ENCODE measurements at regions not wholly inside any gene's neighbourhood (a gene's known extent, or its start where the extent isn't known, plus 50 kb on each side); places are given as distances from the start of the nearest gene placed in this dataset.

DNA sequence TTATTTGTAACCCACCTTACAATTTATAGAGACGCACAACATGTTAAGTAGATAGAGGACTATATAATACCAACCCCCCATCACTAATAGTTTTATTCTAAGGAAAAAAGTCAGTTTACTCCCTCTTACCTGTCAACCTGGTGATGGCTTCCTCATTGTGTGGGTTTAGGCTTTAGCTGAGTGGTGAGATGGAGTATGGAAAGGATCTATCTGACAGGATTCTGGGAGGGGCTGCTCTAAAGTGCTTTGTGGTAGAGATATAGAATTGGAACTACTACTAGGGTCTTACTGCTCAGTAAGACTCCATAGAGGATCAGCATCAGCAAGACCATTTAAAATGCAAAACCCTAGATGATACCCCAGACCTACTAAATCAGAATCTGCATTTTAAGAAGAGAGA, 82.1 kb upstream of the IFNE start:
- H3K4me3 ChIP-seq = no peak overlapping the region
- TF ChIP-seq, protein P1, sequence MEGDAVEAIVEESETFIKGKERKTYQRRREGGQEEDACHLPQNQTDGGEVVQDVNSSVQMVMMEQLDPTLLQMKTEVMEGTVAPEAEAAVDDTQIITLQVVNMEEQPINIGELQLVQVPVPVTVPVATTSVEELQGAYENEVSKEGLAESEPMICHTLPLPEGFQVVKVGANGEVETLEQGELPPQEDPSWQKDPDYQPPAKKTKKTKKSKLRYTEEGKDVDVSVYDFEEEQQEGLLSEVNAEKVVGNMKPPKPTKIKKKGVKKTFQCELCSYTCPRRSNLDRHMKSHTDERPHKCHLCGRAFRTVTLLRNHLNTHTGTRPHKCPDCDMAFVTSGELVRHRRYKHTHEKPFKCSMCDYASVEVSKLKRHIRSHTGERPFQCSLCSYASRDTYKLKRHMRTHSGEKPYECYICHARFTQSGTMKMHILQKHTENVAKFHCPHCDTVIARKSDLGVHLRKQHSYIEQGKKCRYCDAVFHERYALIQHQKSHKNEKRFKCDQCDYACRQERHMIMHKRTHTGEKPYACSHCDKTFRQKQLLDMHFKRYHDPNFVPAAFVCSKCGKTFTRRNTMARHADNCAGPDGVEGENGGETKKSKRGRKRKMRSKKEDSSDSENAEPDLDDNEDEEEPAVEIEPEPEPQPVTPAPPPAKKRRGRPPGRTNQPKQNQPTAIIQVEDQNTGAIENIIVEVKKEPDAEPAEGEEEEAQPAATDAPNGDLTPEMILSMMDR (IDR thresholded peaks at IDR 0.05; ENCODE audit: borderline replicate concordance) = no peak
- no peaks in the 10 kb centered on the region for H3K36me3 ChIP-seq
- H3K27me3 ChIP-seq (ENCODE audit: low read depth) = peaks cover 96% of the 10 kb centered on the region
- no peak overlapping the region for H3K27ac ChIP-seq (replicated peaks)
- intact Hi-C loops (cut with micrococcal nuclease) = no loop called here
- H3K4me1 ChIP-seq = peaks cover 10% of the 10 kb centered on the region
- no peak for DNase-seq
- no peaks in the 10 kb centered on the region for H3K9me3 ChIP-seq (replicated peaks)

DNA sequence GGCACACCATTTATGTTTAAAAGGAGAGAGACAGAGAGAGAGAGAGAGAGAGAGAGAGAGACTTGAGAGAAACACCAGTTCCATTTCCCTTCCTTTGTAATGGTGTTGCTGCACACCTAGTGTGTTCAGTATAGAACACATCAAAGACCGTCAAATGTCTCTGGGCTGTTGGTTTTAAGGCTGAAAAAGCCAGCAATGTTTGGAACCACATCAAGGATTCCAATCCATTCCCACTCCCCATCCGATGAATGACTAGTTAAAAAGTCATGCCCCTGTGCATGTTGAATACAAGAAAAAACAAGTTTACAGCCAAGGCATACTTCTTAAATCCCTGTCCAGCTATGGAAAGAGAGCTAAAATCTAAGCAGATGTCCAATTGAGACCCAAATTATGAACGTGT, 83.0 kb upstream of the IFNE start:
- TF ChIP-seq, protein P1 (IDR thresholded peaks at IDR 0.05; ENCODE audit: borderline replicate concordance) = no peak
- Histone ChIP-seq H3K4me3 (no peak overlapping the region), H3K9me3 (replicated peaks) (no peaks in the 10 kb centered on the region), H3K4me1 (peaks cover under 1% of the 10 kb centered on the region), H3K36me3 (no peaks in the 10 kb centered on the region), H3K27me3 (ENCODE audit: low read depth) (peaks cover 93% of the 10 kb centered on the region), H3K27ac (replicated peaks) (no peak overlapping the region)
- no peak for DNase-seq
- intact Hi-C loops (cut with micrococcal nuclease) = no loop called here

DNA sequence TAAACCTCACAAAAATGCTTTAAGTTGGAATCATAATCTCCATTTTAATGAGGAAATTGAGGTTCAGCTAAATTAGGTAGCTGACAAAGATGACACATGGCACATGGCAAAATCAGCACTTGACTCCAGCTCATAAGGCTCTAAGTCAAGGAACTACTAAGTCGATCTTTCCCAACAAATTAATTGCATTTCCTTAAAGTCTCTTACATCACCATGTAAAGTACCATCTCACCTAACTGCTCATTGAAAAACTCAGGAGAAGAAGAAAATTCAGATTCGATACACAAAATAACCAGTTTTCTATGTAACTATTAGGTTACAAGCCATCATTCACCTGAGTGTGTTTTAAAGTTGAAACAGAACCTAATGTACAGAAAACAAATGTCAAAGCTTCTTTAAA, 85.8 kb upstream of the IFNE start:
- no peaks in the 10 kb centered on the region for H3K4me1 ChIP-seq
- no peaks in the 10 kb centered on the region for H3K36me3 ChIP-seq
- intact Hi-C loops (cut with micrococcal nuclease) = no loop called here
- TF ChIP-seq, protein P1 (IDR thresholded peaks at IDR 0.05; ENCODE audit: borderline replicate concordance) = no peak
- no peak for DNase-seq
- no peak overlapping the region for H3K27ac ChIP-seq (replicated peaks)
- no peaks in the 10 kb centered on the region for H3K9me3 ChIP-seq (replicated peaks)
- H3K4me3 ChIP-seq = no peak overlapping the region
- peaks cover 82% of the 10 kb centered on the region for H3K27me3 ChIP-seq (ENCODE audit: low read depth)

DNA sequence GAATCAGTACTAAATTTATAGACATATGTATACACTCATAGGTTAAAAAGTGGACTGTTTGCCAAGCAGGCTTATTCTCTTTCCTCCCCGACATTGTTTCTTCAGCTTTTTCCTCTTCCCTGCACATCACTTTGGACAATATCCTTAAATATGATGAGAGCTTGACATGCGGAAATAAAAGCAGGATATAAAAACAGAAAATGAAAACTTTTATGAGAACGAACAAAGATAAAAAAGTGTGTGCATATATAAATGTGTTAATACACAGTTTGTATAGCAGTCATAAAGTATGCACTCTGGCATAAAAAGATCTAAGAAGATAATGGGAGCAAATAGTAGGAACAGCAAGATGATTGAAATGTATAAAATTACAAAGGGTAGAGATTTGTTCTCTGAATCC, 86.4 kb upstream of the IFNE start:
- H3K4me3 ChIP-seq = no peak overlapping the region
- no peaks in the 10 kb centered on the region for H3K9me3 ChIP-seq (replicated peaks)
- intact Hi-C loops (cut with micrococcal nuclease) = no loop called here
- H3K4me1 ChIP-seq = no peaks in the 10 kb centered on the region
- H3K36me3 ChIP-seq = no peaks in the 10 kb centered on the region
- peaks cover 77% of the 10 kb centered on the region for H3K27me3 ChIP-seq (ENCODE audit: low read depth)
- DNase-seq = no peak
- TF ChIP-seq, protein P1 (IDR thresholded peaks at IDR 0.05; ENCODE audit: borderline replicate concordance) = no peak
- no peak overlapping the region for H3K27ac ChIP-seq (replicated peaks)

DNA sequence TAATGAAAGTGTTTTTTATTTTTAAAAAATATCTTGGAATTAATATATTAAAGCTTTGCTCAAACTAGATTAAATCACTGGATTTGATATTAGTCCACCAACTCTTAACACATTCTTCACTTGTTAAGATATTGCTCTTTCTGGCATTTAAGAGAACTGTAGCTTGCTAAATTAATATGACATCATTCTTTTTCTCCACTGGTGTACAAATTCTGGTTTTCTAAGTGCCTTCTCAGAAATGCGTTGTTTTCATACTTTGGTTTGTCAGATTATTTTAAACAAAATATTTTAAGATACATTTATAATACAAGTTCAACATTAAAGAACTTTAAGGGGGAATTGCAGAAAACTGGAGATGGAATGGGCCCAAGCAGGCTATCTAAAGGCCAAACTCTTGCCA, 87.6 kb upstream of the IFNE start:
- intact Hi-C loops (cut with micrococcal nuclease) = no loop called here
- H3K9me3 ChIP-seq (replicated peaks) = no peaks in the 10 kb centered on the region
- TF ChIP-seq, protein P1 (IDR thresholded peaks at IDR 0.05; ENCODE audit: borderline replicate concordance) = no peak
- H3K27ac ChIP-seq (replicated peaks) = no peak overlapping the region
- DNase-seq = no peak
- no peak overlapping the region for H3K4me3 ChIP-seq
- no peaks in the 10 kb centered on the region for H3K36me3 ChIP-seq
- no peaks in the 10 kb centered on the region for H3K4me1 ChIP-seq
- peaks cover 65% of the 10 kb centered on the region for H3K27me3 ChIP-seq (ENCODE audit: low read depth)
